ENCODE measurements at regions not wholly inside any gene's neighbourhood (a gene's known extent, or its start where the extent isn't known, plus 50 kb on each side); places are given as distances from the start of the nearest gene placed in this dataset.

DNA sequence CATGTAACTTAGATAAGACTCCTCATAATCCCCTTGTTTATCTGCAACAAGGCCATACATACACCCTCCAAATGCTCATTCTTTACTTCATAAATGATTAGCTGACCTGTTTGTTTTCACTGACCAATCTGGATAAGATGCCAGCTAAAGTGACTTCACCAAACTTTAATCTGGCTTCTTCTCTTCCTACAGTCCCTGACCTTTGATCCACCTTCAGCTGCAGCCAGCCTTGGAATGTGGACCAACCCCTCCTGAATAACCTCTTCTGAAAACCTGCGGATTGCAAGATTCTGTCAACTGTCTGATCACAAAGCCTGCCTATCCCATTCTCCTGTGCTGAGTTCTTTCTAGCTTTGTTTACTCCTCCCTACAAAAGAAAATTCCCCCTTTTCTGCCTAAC, 476.8 kb downstream of the LRRC70 start:
- H3K36me3 Mint-ChIP-seq (ENCODE audit: low read depth, unreplicated experiment), result no peaks in the 10 kb centered on the region
- H3K27me3 Mint-ChIP-seq (ENCODE audit: unreplicated experiment), result no peaks in the 10 kb centered on the region
- no peaks in the 10 kb centered on the region for H3K4me1 Mint-ChIP-seq (ENCODE audit: unreplicated experiment)
- H3K27ac Mint-ChIP-seq (ENCODE audit: unreplicated experiment), result no peak overlapping the region
- no peaks in the 10 kb centered on the region for H3K9me3 Mint-ChIP-seq (ENCODE audit: unreplicated experiment)
- TF ChIP-seq, protein P1, sequence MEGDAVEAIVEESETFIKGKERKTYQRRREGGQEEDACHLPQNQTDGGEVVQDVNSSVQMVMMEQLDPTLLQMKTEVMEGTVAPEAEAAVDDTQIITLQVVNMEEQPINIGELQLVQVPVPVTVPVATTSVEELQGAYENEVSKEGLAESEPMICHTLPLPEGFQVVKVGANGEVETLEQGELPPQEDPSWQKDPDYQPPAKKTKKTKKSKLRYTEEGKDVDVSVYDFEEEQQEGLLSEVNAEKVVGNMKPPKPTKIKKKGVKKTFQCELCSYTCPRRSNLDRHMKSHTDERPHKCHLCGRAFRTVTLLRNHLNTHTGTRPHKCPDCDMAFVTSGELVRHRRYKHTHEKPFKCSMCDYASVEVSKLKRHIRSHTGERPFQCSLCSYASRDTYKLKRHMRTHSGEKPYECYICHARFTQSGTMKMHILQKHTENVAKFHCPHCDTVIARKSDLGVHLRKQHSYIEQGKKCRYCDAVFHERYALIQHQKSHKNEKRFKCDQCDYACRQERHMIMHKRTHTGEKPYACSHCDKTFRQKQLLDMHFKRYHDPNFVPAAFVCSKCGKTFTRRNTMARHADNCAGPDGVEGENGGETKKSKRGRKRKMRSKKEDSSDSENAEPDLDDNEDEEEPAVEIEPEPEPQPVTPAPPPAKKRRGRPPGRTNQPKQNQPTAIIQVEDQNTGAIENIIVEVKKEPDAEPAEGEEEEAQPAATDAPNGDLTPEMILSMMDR (IDR thresholded peaks at IDR 0.05; ENCODE audit: unreplicated experiment), result no peak
- no peak overlapping the region for H3K4me3 Mint-ChIP-seq (ENCODE audit: unreplicated experiment)
- DNase-seq (ENCODE audit: low spot score), result no peak

DNA sequence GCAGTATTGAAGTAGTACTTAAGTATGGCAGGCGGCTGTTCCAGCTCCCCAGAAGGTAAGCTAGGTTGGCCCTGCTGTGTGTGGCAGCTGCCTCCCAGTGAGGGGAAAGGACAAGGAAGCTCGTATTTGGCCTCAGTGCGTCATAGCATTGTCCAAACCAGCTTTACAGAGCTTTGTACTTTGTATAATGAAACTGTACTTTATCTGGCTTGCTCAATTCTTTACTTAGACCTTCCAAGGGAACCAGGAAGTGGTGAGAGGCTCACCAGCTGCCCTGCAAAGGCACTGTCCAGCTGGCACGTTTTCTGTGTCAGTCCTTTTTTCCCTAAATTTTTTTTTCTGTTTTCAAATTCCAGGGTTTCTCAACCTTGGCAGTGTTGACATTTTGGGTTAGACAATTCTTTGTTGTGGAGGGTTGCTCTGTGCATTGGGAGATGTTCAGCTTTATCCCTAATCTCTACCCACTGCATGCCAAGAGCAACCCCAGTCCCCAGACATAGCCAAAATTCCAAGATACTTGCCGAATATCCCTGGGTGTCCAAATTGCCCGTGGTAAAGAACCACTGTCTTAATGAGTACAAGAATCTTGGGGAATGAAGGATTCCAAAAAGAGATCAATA, 474.5 kb downstream of the LRRC70 start:
- Mint-ChIP-seq H3K27me3 (ENCODE audit: unreplicated experiment) (no peaks in the 10 kb centered on the region), H3K4me3 (ENCODE audit: unreplicated experiment) (no peak overlapping the region), H3K9me3 (ENCODE audit: unreplicated experiment) (no peaks in the 10 kb centered on the region), H3K27ac (ENCODE audit: unreplicated experiment) (no peak overlapping the region), H3K4me1 (ENCODE audit: unreplicated experiment) (no peaks in the 10 kb centered on the region), H3K36me3 (ENCODE audit: low read depth, unreplicated experiment) (no peaks in the 10 kb centered on the region)
- DNase-seq (ENCODE audit: low spot score), result no peak
- TF ChIP-seq, protein P1 (IDR thresholded peaks at IDR 0.05; ENCODE audit: unreplicated experiment), result no peak

DNA sequence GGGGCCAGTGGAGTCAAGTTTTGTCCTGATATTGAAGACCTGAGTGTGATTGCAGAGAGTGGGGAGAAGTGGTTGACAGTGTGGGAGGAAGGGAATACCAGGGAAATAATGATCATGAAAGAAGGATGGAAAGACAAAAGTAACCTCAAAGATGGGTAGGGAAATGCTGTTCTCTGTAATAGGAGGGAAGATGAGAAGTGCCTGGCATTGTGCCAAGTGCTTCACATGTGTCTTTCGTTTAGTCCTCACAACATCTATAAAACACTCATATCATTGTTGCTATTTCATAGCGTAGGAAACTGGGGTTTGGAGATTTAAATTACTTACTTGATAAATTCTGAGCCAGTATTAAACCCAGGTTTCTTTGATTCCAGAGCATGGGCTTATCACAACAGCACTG, 472.3 kb downstream of the LRRC70 start:
- Mint-ChIP-seq H3K9me3 (ENCODE audit: unreplicated experiment) (no peaks in the 10 kb centered on the region), H3K36me3 (ENCODE audit: low read depth, unreplicated experiment) (no peaks in the 10 kb centered on the region), H3K27me3 (ENCODE audit: unreplicated experiment) (no peaks in the 10 kb centered on the region), H3K4me1 (ENCODE audit: unreplicated experiment) (no peaks in the 10 kb centered on the region), H3K27ac (ENCODE audit: unreplicated experiment) (no peak overlapping the region), H3K4me3 (ENCODE audit: unreplicated experiment) (no peak overlapping the region)
- DNase-seq (ENCODE audit: low spot score), result no peak
- TF ChIP-seq, protein P1 (IDR thresholded peaks at IDR 0.05; ENCODE audit: unreplicated experiment), result no peak

DNA sequence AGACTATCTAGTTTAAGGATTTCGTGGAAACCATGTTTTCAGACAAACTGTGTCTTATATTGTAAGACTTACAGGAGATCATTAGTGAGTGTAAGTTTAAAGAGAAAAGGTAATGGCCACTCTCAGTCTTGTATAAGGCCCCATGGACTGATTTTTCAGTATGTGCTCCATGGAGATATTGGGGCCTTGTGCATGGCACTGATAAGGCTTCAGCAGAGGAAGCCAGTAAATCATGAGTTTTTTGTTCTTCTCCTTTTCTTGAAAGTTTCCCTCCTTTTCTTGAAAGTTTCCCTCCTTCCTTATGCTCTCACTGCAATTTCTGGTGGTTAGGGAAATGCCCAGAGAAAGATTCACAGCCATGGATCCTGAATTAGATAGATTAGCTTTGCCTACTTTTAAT, 471.3 kb downstream of the LRRC70 start:
- H3K27ac Mint-ChIP-seq (ENCODE audit: unreplicated experiment), result no peak overlapping the region
- H3K36me3 Mint-ChIP-seq (ENCODE audit: low read depth, unreplicated experiment), result no peaks in the 10 kb centered on the region
- H3K9me3 Mint-ChIP-seq (ENCODE audit: unreplicated experiment), result no peaks in the 10 kb centered on the region
- H3K4me1 Mint-ChIP-seq (ENCODE audit: unreplicated experiment), result no peaks in the 10 kb centered on the region
- TF ChIP-seq, protein P1 (IDR thresholded peaks at IDR 0.05; ENCODE audit: unreplicated experiment), result no peak
- no peak for DNase-seq (ENCODE audit: low spot score)
- no peaks in the 10 kb centered on the region for H3K27me3 Mint-ChIP-seq (ENCODE audit: unreplicated experiment)
- H3K4me3 Mint-ChIP-seq (ENCODE audit: unreplicated experiment), result no peak overlapping the region

DNA sequence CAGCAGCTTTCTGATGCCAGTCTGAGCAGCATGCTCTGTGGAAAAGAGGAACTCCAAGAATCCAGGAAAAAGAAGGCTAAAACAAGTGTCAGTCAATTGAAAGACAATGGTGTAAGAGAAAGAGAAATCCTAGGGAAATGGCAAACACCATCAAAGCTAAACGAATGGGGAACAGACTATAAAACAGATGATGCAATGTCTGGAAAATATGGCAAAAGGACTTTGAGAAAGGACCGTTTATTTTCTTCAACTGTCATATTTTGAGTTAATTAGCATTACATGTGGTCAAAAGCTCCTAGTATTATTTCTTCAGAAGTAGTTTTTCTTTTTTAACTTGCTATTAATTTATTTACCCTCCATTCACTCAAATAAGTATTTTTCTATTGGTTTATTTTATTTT, 465.2 kb downstream of the LRRC70 start:
- TF ChIP-seq, protein P1 (IDR thresholded peaks at IDR 0.05; ENCODE audit: unreplicated experiment), result no peak
- peaks cover 7% of the 10 kb centered on the region for H3K4me1 Mint-ChIP-seq (ENCODE audit: unreplicated experiment)
- no peaks in the 10 kb centered on the region for H3K9me3 Mint-ChIP-seq (ENCODE audit: unreplicated experiment)
- H3K4me3 Mint-ChIP-seq (ENCODE audit: unreplicated experiment), result no peak overlapping the region
- DNase-seq (ENCODE audit: low spot score), result no peak
- no peaks in the 10 kb centered on the region for H3K27me3 Mint-ChIP-seq (ENCODE audit: unreplicated experiment)
- no peak overlapping the region for H3K27ac Mint-ChIP-seq (ENCODE audit: unreplicated experiment)
- no peaks in the 10 kb centered on the region for H3K36me3 Mint-ChIP-seq (ENCODE audit: low read depth, unreplicated experiment)
